IPS-18c (cell line): ENCODE measurements at regions not wholly inside any gene's neighbourhood (a gene's known extent, or its start where the extent isn't known, plus 50 kb on each side); places are given as distances from the start of the nearest gene placed in this dataset.
"Not testable (repeated sequence)": the region's sequence is repeated elsewhere in the genome, so short reads cannot be mapped to it uniquely, and the experiment has no call there.

Experiments
- H3K4me3 ChIP-seq: 2 replicates; pipeline ENCODE4 v1.7.0; 2013; ENCODE audit warnings: low read depth, mild to moderate bottlenecking, low read length, moderate library complexity; ENCODE audit not compliant: insufficient read depth
- H3K9me3 ChIP-seq: one replicate; pipeline ENCODE4 v1.6.1; 2013; ENCODE audit warnings: mild to moderate bottlenecking, low read length, moderate library complexity; ENCODE audit not compliant: control insufficient read depth, insufficient read depth

GRCh38 chr6:144566868-144567615 is 281.9 kb downstream of the UTRN start:
- Histone ChIP-seq H3K9me3 (peaks cover 2% of the 10 kb centered on the region), H3K4me3 (no peak overlapping the region)

GRCh38 chr6:144568241-144568640 is 283.1 kb downstream of the UTRN start:
- H3K4me3 ChIP-seq, result no peak overlapping the region
- peaks cover 2% of the 10 kb centered on the region for H3K9me3 ChIP-seq

DNA sequence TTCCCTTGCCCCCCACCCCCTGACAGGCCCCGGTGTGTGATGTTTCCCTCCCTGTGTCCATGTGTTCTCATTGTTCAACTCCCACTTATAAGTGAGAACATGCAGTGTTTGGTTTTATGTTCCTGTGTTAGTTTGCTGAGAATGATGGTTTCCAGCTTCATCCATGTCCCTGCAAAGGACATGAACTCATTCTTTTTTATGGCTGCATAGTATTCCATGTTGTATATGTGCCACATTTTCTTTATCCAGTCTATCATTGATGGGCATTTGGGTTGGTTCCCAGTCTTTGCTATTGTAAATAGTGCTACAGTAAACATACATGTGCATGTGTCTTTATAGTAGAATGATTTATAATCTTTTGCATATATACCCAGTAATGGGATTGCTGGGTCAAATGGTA is 287.4 kb downstream of the UTRN start:
- not testable (repeated sequence) for H3K4me3 ChIP-seq, H3K9me3 ChIP-seq

DNA sequence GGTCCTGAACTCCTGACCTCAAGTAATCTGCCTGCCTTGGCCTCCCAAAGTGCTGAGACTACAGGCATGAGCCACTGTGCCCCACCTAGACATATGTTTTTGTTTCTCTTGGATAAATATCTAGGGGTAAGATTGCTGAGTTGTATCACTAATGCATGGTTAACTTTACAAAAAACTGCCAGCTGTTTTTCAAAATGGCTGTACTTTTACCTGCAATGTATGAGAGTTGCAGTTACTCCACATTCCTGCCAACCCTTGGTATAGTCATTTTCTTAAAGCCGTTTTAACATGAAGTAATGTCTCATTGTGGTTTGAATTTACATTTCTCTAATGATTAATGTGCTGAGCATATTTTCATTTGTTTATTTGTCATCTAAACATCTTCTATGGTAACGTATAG is 289.7 kb downstream of the UTRN start:
- Histone ChIP-seq H3K4me3 (no peak overlapping the region), H3K9me3 (no peaks in the 10 kb centered on the region)

- H3K9me3 ChIP-seq, result no peaks in the 10 kb centered on the region
- no peak overlapping the region for H3K4me3 ChIP-seq
These were observed 290.2 kb downstream of the UTRN start for GRCh38 chr6:144575327-144575726.

GRCh38 chr6:144576871-144577270 is 291.7 kb downstream of the UTRN start:
- no peaks in the 10 kb centered on the region for H3K9me3 ChIP-seq
- H3K4me3 ChIP-seq, result no peak overlapping the region

GRCh38 chr6:144578385-144579350 is 293.5 kb downstream of the UTRN start:
- H3K4me3 ChIP-seq, result no peak overlapping the region

GRCh38 chr6:144580039-144580438 is 294.9 kb downstream of the UTRN start:
- no peak overlapping the region for H3K4me3 ChIP-seq
- no peaks in the 10 kb centered on the region for H3K9me3 ChIP-seq

More at GRCh38 chr6:144578385-144579350, 293.5 kb downstream of the UTRN start:
- no peaks in the 10 kb centered on the region for H3K9me3 ChIP-seq

GRCh38 chr6:144580771-144581170 is 295.6 kb downstream of the UTRN start:
- Histone ChIP-seq H3K4me3 (no peak overlapping the region), H3K9me3 (no peaks in the 10 kb centered on the region)

DNA sequence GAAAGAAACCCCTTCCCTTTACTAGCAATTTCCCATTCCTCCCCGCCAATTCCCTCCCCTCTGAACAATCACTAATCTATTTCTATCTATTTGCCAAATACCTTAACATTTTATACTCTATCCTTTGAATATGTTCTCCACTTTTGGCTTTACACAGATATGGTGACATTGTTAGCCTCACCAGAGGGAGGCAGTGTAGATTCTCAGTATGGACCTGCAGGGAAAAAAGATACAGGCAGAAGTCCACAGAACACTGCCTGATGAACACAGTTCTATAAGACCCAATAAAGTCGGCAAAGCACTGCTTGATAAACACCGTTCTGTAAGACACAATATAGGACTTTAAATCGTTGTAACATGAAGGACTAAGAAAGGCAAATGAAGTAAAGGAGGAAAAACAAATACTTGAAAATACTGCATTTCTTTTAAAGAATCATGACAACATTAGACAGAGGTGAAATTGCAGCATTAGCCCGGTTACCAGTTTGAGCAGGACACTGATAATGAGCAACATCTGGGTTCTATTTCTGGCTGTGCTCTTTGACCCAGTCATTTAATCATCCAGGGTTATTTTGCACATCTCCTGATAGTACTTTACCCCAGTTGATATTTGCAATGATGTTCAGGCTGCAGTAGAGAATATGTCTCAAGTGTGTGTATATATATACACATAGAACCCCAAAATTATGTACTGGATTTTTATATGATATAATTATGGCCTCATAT is 296.8 kb downstream of the UTRN start:
- Histone ChIP-seq H3K9me3 (no peaks in the 10 kb centered on the region), H3K4me3 (no peak overlapping the region)

DNA sequence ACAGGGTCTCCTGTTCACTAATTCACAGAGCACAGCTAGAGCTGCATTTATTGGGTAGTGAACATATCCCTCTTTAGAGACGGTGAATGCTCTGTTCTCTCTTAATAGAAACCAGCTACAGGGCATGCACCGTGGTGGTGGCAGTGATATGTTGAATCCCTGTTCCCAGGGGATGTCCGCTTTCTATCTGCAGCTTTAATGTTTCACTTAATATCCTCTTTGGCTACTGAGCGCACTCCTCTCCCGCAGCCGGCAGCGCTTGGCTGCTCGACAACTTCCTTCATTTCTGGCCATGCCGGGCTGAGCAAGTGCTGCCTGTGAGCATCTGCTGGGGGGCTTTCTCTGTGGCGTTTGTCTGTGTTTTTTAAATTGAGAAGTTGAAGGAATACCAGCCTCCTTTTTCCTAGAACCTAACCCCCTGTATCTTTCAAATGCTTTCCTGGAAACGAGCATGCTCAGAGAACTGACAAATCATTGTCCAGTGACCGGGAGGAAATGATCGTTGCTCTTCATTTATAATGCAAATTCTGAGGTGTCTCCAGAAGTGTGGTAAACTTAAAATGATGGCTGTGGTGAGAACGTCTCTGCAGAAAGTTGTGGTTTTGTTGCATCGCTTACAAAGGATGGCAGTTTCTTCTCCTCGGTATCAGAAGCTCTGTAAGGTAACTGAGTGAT is 297.9 kb downstream of the UTRN start:
- H3K4me3 ChIP-seq, result no peak overlapping the region; the same call in 1 of the 2 replicates
- H3K9me3 ChIP-seq, result no peaks in the 10 kb centered on the region

GRCh38 chr6:144583614-144583954 is 298.4 kb downstream of the UTRN start:
- Histone ChIP-seq H3K9me3 (no peaks in the 10 kb centered on the region), H3K4me3 (no peak overlapping the region; the same call in 1 of the 2 replicates)

DNA sequence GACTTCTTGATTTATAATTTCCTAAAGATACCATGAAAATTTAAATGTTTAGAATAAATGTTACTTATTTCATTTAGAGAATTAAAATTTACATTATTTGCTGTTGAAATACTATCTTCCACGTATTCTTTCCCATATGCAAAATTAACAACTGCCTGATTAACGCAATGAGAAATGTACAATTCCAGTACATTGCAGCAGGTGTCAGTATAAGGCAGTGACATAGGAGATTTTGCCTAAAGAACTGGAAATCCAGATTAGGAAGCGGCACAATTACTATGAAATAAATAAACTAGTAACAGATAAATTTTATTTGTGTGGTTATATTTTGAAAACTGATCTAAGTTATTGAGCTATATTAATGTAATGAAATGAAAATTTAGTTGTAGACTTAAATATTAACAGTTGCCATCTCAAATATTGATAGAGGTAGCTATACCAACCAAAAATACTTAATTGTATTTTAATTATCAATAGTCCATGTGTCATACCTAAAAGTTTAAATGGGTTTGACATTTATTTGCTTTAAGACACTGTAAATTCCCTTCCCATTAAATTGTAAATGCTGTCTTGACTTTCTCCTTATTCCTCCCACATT is 300.2 kb downstream of the UTRN start:
- H3K4me3 ChIP-seq, result no peak overlapping the region
- H3K9me3 ChIP-seq, result no peaks in the 10 kb centered on the region

- Histone ChIP-seq H3K9me3 (no peaks in the 10 kb centered on the region), H3K4me3 (no peak overlapping the region)
These were observed 301.9 kb downstream of the UTRN start for GRCh38 chr6:144586986-144587385.

- Histone ChIP-seq H3K4me3 (no peak overlapping the region), H3K9me3 (no peaks in the 10 kb centered on the region)
These were observed 303.7 kb downstream of the UTRN start for GRCh38 chr6:144588697-144589325.

GRCh38 chr6:144590532-144590931 is 305.4 kb downstream of the UTRN start:
- no peak overlapping the region for H3K4me3 ChIP-seq
- H3K9me3 ChIP-seq, result no peaks in the 10 kb centered on the region
